DOHH2 (cell line): ENCODE measurements at regions not wholly inside any gene's neighbourhood (a gene's known extent, or its start where the extent isn't known, plus 50 kb on each side); places are given as distances from the start of the nearest gene placed in this dataset.

Experiments used
- CTCF ChIP-seq: fragments of 200-600 bp; sonication (generic); IDR thresholded peaks from one replicate; pipeline ENCODE4 v1.5.1; 2014; ENCODE audit warnings: antibody characterized with exemption, mild to moderate bottlenecking, low read depth, low read length; ENCODE audit not compliant: poor library complexity, severe bottlenecking
- EZH2phosphoT487 ChIP-seq: fragments of 200-600 bp; sonication (generic); IDR thresholded peaks from 2 replicates; pipeline ENCODE4 v1.6.1; 2017; ENCODE audit warnings: borderline replicate concordance, mild to moderate bottlenecking, antibody characterized with exemption, low read length, moderate library complexity, mixed read lengths

GRCh38 chr2:222039821-222040220, 259.0 kb downstream of the PAX3 start:
- TF ChIP-seq CTCF, result no peak
- TF ChIP-seq EZH2phosphoT487, result no peak
